Stimulated activated CD8-positive, alpha-beta memory T cell treated with anti-CD3 and anti-CD28 coated beads, Interleukin-4, amount 100 ng/mL, for 24 hours (primary cell): ENCODE measurements at regions not wholly inside any gene's neighbourhood (a gene's known extent, or its start where the extent isn't known, plus 50 kb on each side); places are given as distances from the start of the nearest gene placed in this dataset.
A peak's percentile ranks its signal among the peaks of the same experiment; 100 is the strongest.

ENCODE experiments used
- DNase-seq: peaks from one replicate; pipeline ENCODE4 v3.0.0-alpha.2; 2020; ENCODE audit warnings: low read depth

DNA sequence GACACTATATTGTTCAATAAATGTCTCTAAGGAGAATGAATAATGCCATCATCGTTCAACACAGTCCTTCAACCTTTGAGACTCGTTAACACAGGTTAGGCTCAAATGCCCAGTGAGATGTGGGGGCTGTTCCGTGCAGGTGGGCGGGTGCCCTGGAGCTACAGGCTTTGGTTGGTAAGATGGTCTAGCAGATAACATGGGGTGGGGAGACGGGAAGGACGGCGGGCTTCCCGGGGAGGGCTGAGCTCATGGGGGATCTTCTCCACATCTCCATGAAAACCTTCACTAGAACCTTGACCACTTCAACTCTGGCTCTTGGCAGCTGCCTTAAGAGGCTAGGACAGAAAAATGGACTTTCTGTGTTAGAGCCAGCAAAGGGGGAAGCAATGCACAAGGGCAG lies 134.1 kb upstream of the TCERG1L start:
- DNase-seq = no peak

DNA sequence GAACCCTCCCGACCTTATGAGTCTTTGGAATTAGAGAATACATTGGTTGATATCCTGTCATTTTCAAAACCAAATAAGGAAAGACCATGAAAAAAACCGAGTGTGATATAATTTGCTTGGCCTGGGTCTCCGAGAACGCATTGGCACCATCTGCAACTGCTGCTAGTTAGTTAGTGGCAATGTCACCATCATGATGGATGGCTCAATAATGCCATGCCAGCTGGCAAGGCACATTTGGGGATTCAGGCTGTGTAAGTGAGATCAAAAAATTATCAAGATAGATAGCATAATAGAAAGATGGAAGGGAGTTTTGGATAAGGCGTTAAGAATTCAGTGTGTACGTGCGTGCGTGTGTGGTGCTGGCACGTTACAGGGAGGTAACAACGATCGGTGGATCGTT lies 134.7 kb upstream of the TCERG1L start:
- DNase-seq = no peak

DNA sequence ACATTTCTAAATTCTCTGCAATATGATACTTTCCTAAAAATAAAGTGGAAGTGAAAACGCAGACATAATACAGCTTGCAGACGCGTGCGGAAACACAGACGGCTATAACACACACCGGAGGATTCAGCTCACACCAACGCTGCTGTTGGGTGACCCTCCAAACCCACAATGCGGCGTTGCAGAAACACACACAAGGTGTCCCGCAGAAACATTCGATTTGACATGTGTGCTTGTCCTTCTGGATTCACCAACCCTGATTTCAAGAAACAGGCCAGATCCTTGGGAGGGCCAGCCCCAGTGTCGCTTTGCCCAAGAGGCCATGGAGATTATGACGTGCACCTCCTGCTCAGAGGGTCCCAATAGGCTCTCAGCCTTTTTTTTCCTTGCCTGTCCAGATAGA lies 136.7 kb upstream of the TCERG1L start:
- no peak for DNase-seq

DNA sequence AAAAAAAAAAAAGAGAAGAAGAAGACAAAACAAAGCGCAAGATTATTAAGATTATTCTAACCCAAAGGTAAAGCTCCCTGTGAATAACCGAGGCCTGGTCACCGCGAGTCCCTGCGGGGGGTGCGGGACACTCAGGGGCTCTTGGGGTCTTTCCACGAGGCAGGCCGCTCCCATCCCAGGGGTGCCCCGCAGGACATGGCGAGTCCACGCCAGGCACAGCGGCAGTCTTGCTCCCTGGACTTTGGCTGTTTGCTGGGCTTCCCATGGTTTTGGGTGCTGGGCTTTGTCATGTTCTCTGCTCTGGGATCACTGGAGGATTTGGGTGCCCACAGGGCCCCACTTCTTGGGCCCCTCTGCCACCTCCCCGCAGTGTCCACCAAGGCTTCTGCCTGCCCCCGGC lies 137.4 kb upstream of the TCERG1L start:
- no peak for DNase-seq

DNA sequence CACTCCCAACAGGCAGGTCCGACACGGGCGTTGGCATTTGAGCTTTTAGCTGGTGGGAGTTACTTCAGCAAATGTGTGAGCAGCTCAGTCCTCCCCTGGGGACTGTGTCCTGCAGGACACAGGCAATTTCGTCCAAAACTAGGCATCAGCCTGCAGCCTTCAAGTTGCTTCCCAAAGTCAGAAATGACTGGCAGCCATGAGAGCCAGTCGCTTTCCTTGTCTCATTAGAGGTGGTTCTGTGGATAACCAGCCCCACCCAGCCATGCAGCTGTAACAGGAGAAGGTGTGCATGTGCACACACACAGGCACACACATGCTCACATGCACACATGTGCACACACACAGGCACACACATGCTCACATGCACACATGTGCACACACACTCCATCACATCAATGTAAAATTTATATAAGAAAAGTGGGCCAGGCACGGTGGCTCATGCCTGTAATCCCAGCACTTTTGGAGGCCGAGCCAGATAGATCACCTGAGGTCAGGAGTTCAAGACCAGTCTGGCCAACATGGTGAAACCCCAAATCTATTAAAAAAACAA lies 138.8 kb upstream of the TCERG1L start:
- no peak for DNase-seq

DNA sequence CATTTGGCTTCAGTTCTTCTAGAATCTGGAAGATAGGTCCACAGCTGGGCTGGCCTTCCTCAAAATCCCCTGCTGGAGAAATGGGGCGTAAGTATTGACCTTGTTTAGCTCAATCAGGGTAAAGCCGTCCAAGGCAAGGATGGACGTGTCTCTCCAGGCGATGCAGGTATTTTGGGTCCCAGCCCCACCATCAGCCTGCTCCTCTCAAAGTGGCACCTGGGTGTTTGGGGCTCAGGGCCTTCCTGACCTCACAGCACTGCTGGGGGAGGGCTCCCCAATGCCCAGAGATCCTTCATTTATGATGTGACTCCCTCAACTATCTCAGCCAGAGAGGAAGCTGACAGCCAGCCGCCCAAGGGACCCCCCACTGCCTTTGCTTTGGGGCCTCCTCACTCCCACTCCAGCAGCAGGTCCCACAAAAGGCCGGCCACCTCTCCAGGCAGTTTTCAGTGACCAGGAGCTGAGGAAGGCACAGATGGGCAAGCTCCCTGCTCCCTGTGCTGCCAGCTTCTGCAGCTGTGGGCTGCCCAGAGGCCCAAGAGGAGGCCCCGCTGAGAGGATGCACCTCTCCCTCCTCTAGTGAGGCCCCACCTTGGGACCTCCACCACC lies 140.0 kb upstream of the TCERG1L start:
- no peak for DNase-seq

DNA sequence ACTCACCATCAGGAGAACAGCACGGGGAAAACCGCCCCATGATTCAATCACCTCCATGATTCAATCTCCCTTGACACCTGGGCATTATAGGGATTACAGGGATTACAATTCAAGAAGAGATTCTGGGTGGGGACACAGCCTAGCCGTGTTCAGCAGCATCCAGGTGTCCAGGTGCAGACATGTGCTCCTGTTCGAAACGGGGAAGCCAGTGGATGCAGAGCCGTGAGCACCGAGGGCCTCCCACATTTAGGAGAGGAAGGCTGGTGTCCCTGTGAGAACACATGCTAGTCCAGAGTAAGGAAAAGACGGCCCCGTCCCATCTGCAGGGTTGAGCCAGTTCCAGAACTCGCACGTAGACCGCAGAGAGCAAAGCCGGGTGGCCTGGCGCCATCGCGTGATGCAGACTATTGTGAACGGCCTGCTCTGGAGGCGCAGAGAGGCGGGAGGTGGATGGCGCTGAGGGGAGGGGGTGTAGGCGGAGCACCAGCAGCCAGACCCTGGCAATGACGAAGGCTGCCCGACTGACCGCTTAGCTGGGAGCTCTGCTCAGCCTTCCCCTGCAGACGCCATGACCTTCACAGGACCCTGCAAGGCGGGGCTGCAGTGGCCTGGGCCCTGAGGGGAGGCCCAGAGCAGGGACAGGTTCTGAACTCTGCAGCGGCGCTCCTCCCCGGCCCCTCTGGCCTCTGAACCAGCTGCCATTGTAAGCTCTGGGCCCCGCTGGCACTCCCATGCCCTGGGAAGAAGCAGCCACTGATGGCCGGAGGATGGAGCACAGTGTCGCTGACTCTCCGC lies 141.6 kb upstream of the TCERG1L start:
- DNase-seq = no peak

DNA sequence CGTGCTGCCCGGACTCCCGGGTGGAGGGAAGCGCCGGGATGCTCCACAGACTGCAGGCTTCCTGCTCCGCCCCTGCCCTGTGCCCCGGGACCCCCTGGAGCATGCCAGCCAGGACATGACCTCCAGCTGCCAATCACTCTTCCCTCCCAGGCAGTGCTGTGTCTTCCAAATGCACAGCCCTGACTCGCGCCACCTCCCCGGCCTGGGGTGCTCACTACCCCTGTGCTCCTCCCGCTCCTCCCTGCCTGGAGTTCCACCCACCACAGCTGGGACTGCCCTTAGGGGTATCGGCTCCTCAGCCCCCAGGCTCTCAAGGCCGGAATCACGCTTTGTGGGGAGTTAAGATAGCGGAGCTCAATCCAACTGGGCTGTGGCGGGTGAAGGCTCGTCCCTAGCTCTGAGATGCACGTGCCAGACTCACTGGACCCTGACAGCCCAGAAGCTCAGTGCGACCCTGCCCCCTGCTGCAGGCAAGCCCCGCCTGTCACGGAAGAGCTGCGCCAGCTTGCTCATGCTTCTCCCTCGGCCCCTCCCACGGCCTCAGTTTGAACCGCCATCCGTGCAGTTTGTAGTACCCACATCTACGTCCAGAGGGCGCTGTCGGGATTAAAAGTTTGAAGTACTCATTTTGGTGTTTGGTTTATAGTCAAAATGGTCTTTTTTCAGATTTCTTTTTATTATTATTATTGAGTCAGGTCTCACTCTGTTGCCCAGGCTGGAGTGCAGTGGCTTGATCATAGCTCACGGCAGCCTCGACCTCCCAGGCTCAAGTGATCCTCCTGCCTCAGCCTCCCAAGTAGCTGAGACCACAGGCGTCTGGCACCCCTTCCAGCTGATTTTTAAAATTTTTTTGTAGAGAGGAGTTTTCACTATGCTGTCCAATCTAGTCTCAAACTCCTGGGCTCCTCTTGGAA lies 142.5 kb upstream of the TCERG1L start:
- peak; percentile 33 for DNase-seq

DNA sequence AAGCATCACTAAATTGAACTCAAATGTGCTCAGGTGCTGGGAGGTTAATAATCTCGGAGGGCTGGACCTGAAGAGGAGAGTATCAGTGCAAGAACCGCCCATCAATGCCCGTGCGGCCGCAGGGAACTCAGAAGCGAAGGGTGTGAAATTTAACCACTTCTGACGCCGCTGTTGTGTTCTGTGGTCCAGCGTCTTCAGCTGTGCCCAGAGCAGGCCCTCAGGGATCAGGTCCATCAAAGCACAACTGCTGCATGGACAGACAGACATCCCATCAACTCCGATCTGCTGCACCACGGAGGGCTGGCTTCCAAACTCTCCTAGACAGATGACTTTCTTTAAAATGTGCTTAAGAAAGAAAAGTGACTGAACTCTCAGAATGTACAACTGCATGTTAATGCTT lies 144.9 kb upstream of the TCERG1L start:
- no peak for DNase-seq

DNA sequence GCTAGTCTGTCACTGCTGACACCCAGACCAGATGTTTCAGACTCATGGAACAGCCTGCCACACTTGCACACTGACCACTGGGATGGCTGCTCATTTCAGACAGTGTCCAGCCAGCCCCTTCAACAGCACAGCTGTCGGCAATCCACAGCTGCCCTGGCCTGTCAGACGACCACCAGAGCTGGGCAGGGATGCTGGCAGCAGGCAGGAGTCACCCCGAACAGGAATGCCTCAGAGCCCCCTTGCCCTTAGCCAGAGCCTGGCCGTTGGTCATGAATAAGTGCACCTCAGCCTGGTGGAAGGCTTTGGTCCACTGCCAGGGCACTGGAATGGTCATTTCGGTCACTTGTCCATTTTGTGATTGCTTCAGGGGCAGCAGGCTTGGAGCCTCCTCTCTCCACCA lies 149.6 kb upstream of the TCERG1L start:
- no peak for DNase-seq

DNA sequence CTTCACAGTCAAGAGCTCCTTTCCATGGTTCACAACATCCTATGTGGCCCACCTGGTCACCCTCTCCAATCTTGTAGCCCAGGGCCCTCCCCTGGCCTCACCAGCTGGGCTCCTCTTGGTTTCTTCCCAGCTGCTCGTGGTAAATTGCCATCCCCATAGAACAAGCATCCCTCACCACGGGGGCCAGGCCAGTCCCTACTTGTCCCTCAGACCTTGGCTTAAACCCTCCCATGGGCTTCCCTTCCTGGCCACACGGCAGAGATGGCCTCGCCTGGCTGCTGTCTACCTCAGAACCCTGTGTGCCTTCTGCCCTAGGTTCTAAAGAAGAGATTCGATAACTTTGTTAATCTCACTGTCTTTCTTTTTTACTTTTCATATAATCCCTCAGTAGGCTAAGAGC lies 153.3 kb upstream of the TCERG1L start:
- DNase-seq = no peak

DNA sequence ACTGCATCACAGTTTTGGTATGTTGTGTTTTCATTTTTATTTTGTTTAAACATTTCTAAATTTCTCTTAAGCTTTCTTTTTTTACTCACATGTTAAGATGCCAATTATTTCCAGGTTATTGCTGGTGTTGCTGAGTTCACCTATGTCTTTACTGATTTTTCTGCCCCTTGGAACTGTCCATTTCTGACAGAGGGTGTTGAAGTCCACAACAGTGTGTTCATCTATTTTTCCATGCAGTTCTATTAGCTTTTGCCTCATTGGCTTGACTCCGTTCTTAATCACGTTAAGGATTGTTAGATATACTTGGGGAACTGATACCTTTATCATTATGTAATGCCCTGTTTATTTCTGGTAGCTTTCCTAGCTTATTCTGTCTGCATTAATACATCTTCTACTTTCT lies 158.0 kb upstream of the TCERG1L start:
- DNase-seq = no peak

DNA sequence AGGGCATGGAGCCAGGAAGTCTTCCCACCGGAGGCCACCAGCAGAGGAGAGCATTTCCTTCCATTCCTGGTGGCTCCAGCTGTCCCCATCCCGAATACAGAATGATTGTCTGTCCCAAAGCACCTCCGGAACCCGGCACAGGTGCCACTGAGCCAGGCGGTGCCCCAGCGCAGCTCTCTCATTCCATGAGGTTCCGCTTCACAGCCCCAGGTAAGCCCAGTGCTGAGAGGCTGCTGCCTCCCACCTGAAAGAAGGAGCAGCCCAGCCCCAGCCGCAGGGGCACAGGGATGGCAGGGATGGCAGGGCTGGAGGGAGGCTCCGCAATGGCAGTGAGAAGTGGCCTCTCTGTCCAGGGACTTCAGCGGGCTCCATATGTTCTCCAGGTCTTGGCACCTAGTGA lies 162.1 kb upstream of the TCERG1L start:
- no peak for DNase-seq

DNA sequence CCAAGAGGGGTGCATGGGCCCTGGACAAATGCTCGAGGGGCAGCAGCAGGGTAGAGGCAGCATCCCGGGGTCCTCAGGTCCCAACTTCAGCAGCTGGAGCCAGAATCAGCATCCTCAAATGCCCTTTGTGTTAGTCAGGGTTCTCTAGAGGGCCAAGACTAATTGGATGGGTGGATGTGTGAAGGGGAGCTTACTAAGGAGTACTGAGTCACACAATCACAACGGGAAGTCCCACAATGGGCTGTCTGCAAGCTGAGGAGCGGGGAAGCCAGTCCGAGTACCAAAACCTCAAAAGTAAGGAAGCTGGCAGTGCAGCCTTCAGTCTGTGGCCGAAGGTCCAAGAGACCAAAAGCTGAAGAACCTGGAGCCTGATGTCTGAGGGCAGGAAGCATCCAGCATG lies 162.9 kb upstream of the TCERG1L start:
- no peak for DNase-seq

DNA sequence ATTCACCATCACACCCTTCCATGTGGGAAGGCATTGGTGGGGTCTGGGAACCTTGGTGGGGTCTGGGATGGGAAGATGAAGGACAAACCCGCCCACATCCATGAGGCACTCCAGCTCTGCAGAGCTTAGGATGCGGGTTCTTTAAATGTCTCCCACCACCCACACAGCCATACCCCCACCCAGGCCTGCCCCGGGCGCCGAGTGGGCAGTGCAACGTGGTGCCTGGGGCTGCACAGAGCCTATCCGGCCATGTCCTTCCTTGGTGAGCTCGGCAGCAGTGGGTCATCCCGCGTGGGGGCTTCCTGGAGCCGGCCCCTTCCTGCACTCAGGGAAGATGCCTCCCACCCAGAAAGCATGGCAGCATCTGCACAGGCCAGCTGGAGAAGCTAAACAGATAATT lies 163.5 kb upstream of the TCERG1L start:
- DNase-seq = no peak

DNA sequence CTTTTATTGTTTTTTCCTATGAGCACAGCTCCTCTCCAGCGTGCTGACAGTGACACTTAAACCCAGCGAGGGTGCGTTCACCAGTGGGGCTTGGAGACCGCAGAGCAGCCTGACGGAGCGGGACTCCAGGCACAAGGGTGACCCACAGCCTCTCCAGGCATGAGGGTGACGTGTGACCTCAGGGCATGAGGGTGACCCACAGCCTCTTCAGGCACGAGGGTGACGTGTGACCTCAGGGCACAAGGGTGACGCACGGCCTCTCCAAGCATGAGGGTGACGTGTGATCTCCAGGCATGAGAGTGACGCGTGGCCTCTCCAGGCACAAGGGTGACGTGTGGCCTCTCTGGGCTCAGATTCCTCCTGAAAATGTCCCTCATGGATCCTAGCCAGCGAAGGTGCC lies 164.3 kb upstream of the TCERG1L start:
- no peak for DNase-seq

DNA sequence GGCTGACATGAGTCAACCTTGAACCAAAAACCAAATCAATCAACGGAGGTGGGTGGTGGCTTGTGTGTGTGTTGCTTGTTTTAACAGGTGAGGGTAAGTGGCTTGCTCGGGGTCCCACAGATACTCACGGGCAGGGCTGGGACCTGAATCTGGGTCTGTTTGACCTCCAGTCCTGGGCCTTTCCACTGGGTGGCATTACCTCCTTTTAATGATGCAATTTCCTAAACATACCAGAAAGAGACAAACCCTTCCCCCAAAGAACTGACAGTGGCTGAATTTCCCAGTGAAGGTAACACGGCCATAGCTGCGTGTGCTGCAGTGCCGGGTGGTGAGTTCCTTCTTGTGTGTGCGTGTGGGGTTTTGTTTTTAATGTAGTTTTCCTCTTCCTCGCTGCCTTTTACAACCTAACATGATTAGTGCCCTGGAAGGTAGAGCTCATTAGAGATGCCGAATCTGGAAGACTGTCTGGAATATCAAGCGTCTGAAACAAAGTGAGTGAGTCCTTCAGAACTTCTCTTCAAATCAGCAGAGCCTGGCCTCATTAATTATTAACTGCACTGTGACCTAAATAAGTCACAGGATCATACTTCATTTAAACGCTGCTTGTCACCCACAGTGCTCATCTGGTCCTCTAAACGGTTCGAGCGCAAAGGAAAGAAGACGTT lies 166.1 kb upstream of the TCERG1L start:
- no peak for DNase-seq

DNA sequence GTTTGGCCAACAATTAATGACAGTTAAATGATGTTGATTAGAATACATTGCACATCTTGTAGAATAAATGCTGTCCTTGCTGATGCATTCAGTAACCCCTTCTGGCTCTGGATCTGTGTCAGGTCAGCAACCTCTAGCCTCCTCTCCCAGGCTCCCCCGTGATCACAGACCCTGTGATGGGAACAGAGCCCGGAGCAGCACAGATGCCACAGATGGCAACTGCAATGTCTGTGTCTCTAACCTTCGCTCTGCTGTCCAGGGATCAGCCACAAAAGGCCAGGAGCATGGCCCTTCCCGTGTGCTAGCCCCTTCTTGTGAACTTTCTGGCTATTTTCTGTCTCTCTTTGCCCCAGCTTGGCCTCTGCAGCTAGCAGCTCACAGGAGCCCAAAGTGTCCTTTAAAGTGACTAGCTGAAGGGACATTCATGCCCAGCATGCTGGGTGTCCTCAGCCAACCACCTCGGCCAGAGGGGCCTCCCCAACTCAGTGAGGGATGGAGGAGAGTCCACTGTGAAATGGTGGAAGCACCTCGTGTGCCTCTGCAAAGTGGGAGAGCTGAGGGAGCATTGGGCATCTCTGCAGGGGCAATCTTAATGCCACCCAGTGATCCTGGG lies 167.0 kb upstream of the TCERG1L start:
- DNase-seq = no peak

DNA sequence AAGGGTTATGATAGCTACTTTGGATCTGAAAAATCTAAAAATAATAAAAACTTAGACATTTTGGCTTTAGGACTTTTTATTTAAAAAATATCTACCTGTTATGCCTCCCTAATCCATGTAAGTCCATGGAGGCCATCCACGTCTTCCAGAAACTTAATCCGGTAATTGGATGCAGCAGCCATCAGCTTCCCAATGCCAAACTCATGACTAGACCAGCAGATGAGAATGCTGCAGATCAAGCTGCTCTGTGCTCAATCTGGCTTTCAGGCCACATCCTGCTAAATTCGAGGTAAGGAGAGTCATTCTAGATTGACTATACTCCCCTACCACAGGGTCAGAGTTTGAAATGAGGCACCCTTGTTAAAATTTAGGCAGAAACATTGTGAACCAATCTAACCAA lies 168.5 kb upstream of the TCERG1L start:
- no peak for DNase-seq

DNA sequence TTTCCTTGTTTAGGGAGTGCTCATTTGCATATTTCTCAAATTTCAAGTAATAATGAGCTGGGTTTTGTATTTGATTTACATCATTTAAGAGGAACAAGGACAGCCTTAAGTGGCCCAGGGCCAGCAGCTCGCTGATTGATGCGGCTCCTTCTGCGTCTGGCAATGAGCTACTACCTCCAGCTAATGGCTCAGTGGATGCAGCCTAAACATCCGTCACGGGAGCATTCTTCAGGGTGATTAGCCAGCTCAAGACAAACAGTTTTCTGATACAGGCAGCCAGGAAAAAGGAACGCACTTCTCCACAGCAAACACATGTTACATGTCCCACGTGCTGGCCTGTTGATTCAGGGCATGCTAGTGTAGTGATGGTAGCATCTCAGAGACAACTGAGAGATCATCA lies 169.3 kb upstream of the TCERG1L start:
- DNase-seq = no peak

DNA sequence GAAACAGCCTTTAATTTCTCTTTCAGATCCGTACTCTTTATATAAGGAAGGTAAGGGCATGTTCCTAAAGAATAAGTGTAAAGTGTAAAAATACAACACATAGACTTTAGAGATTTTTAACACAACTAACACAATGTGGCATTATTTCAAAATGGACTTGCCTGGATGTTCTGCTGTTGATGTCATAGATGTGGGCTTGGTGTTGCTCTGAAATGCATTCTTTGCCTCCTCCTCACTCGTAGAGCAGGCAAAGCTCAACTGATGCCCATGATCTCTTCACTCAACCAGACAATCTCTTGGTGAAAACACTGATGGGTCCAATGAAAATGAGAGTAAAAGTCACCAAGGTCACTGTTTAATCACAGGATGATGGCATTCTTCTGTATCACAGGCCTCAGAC lies 174.2 kb upstream of the TCERG1L start:
- DNase-seq = no peak

DNA sequence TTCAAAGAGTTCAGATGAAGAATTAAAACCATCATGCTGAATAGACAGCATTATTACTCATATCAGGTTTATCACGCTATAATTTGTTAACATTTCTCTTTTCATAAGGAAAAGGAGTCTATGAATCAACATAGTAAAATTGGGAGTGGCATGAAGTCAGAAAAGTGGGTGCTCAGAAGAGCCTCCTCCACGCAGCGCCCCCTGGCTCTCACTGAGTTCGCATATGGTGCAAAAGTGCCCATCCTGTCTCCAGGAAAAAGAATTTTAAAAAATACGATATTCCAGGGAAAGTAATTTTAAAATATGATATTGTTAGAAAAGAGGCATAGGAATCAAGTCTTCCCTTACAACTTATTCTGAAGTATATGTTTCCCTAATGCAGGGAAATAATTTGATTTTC lies 176.3 kb upstream of the TCERG1L start:
- no peak for DNase-seq
